Activated B cell treated with CpG ODN at 0.5 μM for 24 hours (primary cell): ENCODE measurements at regions not wholly inside any gene's neighbourhood (a gene's known extent, or its start where the extent isn't known, plus 50 kb on each side); places are given as distances from the start of the nearest gene placed in this dataset.

Source experiments
- ATAC-seq: fragments of 200-7000 bp; cut with Tn5 transposase; one replicate; pipeline ENCODE4 v1.10.0; 2021; ENCODE audit warnings: low read depth, mild to moderate bottlenecking, moderate library complexity
- CTCF ChIA-PET: fragments of 350-600 bp; sonication (Branson Sonifier 250); formaldehyde crosslinking; loops from one replicate; lab custom pipeline; 2021; ENCODE audit warnings: antibody characterized with exemption; lab: Charles Lee
- POLR2A ChIA-PET: fragments of 350-600 bp; sonication (Branson Sonifier 250); formaldehyde crosslinking; loops from one replicate; lab custom pipeline; 2021; ENCODE audit warnings: antibody characterized with exemption; lab: Charles Lee
- DNase-seq: peaks from one replicate; pipeline ENCODE4 v3.0.0; 2022
- H3K27ac Mint-ChIP-seq: one replicate; pipeline ENCODE4 v1.8.0; 2020; ENCODE audit warnings: mixed read lengths
- H3K27me3 Mint-ChIP-seq: one replicate; pipeline ENCODE4 v1.8.0; 2021; ENCODE audit warnings: mixed read lengths
- H3K36me3 Mint-ChIP-seq: one replicate; pipeline ENCODE4 v1.8.0; 2021; ENCODE audit warnings: low read depth, mixed read lengths
- H3K4me1 Mint-ChIP-seq: one replicate; pipeline ENCODE4 v1.8.0; 2021; ENCODE audit warnings: mixed read lengths
- H3K4me3 Mint-ChIP-seq: one replicate; pipeline ENCODE4 v1.8.0; 2020; ENCODE audit warnings: mild to moderate bottlenecking, mixed read lengths
- H3K9me3 Mint-ChIP-seq: one replicate; pipeline ENCODE4 v1.8.0; 2020; ENCODE audit warnings: mixed read lengths
- CTCF ChIP-seq: fragments of 200-600 bp; IDR thresholded peaks from one replicate; pipeline ENCODE4 v1.8.0; 2022; ENCODE audit warnings: antibody characterized with exemption, mild to moderate bottlenecking
- intact Hi-C: fragments of 100-400 bp; cut with micrococcal nuclease; formaldehyde crosslinking; loops from one replicate; pipeline ENCODE4 v1.15.1; 2024

- Mint-ChIP-seq H3K27ac (no peak overlapping the region), H3K36me3 (no peaks in the 10 kb centered on the region), H3K9me3 (no peaks in the 10 kb centered on the region), H3K27me3 (peaks cover 4% of the 10 kb centered on the region), H3K4me1 (no peaks in the 10 kb centered on the region), H3K4me3 (no peak overlapping the region)
- intact Hi-C loops: no loop called here
- DNase-seq (no peak), ATAC-seq (no peak)
- no peak for TF ChIP-seq CTCF
- CTCF ChIA-PET: no interaction called here
- POLR2A ChIA-PET: no interaction called here
Measured at GRCh38 chr6:170045981-170046667, 244.8 kb downstream of the DLL1 start.

- ATAC-seq (no peak), DNase-seq (no peak)
- Mint-ChIP-seq H3K4me1 (no peaks in the 10 kb centered on the region), H3K27me3 (peaks cover 4% of the 10 kb centered on the region), H3K9me3 (no peaks in the 10 kb centered on the region), H3K4me3 (no peak overlapping the region), H3K36me3 (no peaks in the 10 kb centered on the region), H3K27ac (no peak overlapping the region)
- intact Hi-C loops: no loop called here
- TF ChIP-seq CTCF: no peak
- ChIA-PET POLR2A (no interaction called here), CTCF (no interaction called here)
Measured at GRCh38 chr6:170045563-170045960, 245.3 kb downstream of the DLL1 start.

GRCh38 chr6:170044836-170045562, 245.9 kb downstream of the DLL1 start:
- ChIA-PET POLR2A (no interaction called here), CTCF (no interaction called here)
- H3K4me3 Mint-ChIP-seq: no peak overlapping the region
- DNase-seq: no peak
- ATAC-seq: no peak
- H3K27me3 Mint-ChIP-seq: peaks cover 4% of the 10 kb centered on the region
- no peaks in the 10 kb centered on the region for H3K4me1 Mint-ChIP-seq
- no peaks in the 10 kb centered on the region for H3K36me3 Mint-ChIP-seq
- intact Hi-C loops: no loop called here
- no peaks in the 10 kb centered on the region for H3K9me3 Mint-ChIP-seq
- H3K27ac Mint-ChIP-seq: no peak overlapping the region
- no peak for TF ChIP-seq CTCF

GRCh38 chr6:170043881-170044790, 246.7 kb downstream of the DLL1 start:
- Mint-ChIP-seq H3K4me1 (no peaks in the 10 kb centered on the region), H3K36me3 (no peaks in the 10 kb centered on the region), H3K9me3 (no peaks in the 10 kb centered on the region), H3K27ac (no peak overlapping the region), H3K4me3 (no peak overlapping the region), H3K27me3 (peaks cover 4% of the 10 kb centered on the region)
- intact Hi-C loops: no loop called here
- POLR2A ChIA-PET: no interaction called here
- no peak for ATAC-seq
- no peak for DNase-seq
- no peak for TF ChIP-seq CTCF
- CTCF ChIA-PET: no interaction called here
